PC-9 (cell line): ENCODE measurements at regions not wholly inside any gene's neighbourhood (a gene's known extent, or its start where the extent isn't known, plus 50 kb on each side); places are given as distances from the start of the nearest gene placed in this dataset.

ENCODE experiments used
- BruUV-seq: library from RNA; stranded (reverse); fragments of 400-500 nt; replicated peaks from 2 replicates; lab custom pipeline; 2021; lab: Mats Ljungman, UMichigan
- CTCF ChIA-PET: fragments of 300-600 bp; sonication (Branson Sonifier 250); formaldehyde crosslinking; loops from one replicate; lab custom pipeline; 2022; ENCODE audit warnings: antibody characterized with exemption; lab: Charles Lee
- POLR2A ChIA-PET: fragments of 300-600 bp; sonication (Branson Sonifier 250); formaldehyde crosslinking; loops from one replicate; lab custom pipeline; 2022; ENCODE audit warnings: antibody characterized with exemption; ENCODE audit not compliant: unreplicated experiment; lab: Charles Lee
- DNase-seq, 2 experiments: peaks; one replicate each; pipeline versions ENCODE4 v3.0.0 to v3.0.0-alpha.2; 2015 to 2022; ENCODE audit warnings: mixed read lengths in 1 of 2
- H2AFZ ChIP-seq: fragments of 200-600 bp; sonication (generic); 2 replicates; pipeline ENCODE4 v1.8.1; 2017; ENCODE audit warnings: antibody characterized with exemption
- H3F3A ChIP-seq: fragments of 200-600 bp; sonication (generic); 2 replicates; pipeline ENCODE4 v1.8.1; 2017; ENCODE audit warnings: antibody characterized with exemption, mild to moderate bottlenecking, low read depth; ENCODE audit not compliant: insufficient read depth
- H3K27ac ChIP-seq: fragments of 200-600 bp; sonication (generic); 2 replicates; pipeline ENCODE4 v1.6.1; 2016; ENCODE audit warnings: mixed run types
- H3K27me3 ChIP-seq: fragments of 200-600 bp; sonication (generic); 2 replicates; pipeline ENCODE4 v1.6.1; 2016; ENCODE audit warnings: low read depth, mixed run types; ENCODE audit not compliant: insufficient read depth
- H3K36me3 ChIP-seq: fragments of 200-600 bp; sonication (generic); 2 replicates; pipeline ENCODE4 v1.6.1; 2016; ENCODE audit warnings: low read depth, mixed run types
- H3K4me1 ChIP-seq: fragments of 200-600 bp; sonication (generic); replicated peaks from 2 replicates; pipeline ENCODE4 v1.6.1; 2016; ENCODE audit warnings: mixed run types; ENCODE audit not compliant: insufficient read depth
- H3K4me2 ChIP-seq: fragments of 200-600 bp; sonication (generic); 2 replicates; pipeline ENCODE4 v1.6.1; 2017; ENCODE audit warnings: mixed run types
- H3K4me3 ChIP-seq: fragments of 200-600 bp; sonication (generic); 2 replicates; pipeline ENCODE4 v1.6.1; 2016; ENCODE audit warnings: mixed run types
- H3K79me2 ChIP-seq: fragments of 200-600 bp; sonication (generic); 2 replicates; pipeline ENCODE4 v1.6.1; 2017; ENCODE audit warnings: low read depth, mixed run types
- H3K9me2 ChIP-seq: fragments of 200-600 bp; sonication (generic); 2 replicates; pipeline ENCODE4 v1.8.1; 2017; ENCODE audit warnings: mild to moderate bottlenecking; ENCODE audit not compliant: insufficient read depth
- H3K9me3 ChIP-seq: fragments of 200-600 bp; sonication (generic); 2 replicates; pipeline ENCODE4 v1.8.1; 2016; ENCODE audit warnings: low read depth; ENCODE audit not compliant: insufficient read depth
- H4K20me1 ChIP-seq: fragments of 200-600 bp; sonication (generic); 2 replicates; pipeline ENCODE4 v1.8.1; 2017; ENCODE audit not compliant: insufficient read depth
- CTCF ChIP-seq: fragments of 200-600 bp; sonication (generic); conservative IDR thresholded peaks from 2 replicates; pipeline ENCODE4 v1.6.1; 2017; ENCODE audit warnings: mixed run types, antibody characterized with exemption, mild to moderate bottlenecking, moderate library complexity
- EZH2 ChIP-seq: fragments of 200-600 bp; sonication (generic); IDR thresholded peaks from 2 replicates; pipeline ENCODE4 v1.8.0; 2017; ENCODE audit warnings: antibody characterized with exemption, low read depth
- intact Hi-C: fragments of 100-400 bp; cut with micrococcal nuclease; formaldehyde crosslinking; loops from one replicate; pipeline ENCODE4 v1.10.0; 2022; ENCODE audit not compliant: unreplicated experiment

DNA sequence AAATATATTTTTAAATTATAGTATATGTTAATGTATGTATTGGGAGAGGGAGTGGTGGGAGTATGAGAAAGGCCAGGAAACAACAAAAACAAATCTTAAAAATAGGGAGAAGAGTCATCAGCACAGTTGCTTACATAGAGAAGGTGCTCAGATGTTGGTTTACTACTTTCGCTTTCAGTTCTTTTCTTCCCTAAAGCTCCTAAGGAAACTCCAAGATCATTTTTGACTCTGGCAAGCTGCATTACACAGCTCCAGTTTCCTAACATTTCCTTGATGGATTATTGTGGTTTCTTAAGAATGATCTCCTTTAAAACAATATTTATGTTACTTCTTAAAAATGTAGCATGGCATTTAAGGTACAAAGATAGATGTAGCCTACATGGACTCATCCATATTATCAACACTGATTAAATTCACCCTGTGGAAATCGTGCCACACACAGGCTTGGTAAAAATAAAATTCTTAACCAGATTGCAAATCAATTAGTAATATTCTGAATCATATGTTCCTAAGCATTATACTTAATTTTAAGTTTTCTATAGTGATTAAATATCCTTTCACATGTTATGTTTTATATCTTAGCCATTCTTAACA lies 118.0 kb upstream of the MAN1A1 start:
- no peak overlapping the region for H3K4me3 ChIP-seq
- H2AFZ ChIP-seq = peak overlapping the region; percentile 71
- no peaks in the 10 kb centered on the region for H3K79me2 ChIP-seq
- H4K20me1 ChIP-seq = no peaks in the 10 kb centered on the region
- BruUV-seq = no TSS peak
- ChIA-PET CTCF (interaction anchor here (0.6 kb wide), 1 partner anchor 31 kb away, joined by 18 read pairs; no protein-coding TSS in a partner anchor), POLR2A (interaction anchor here (0.6 to 0.7 kb wide), 2 partner anchors 17 to 571 kb away, joined by 6 to 8 read pairs; no protein-coding TSS in a partner anchor)
- no peak overlapping the region for H3K27ac ChIP-seq
- H3K36me3 ChIP-seq = no peaks in the 10 kb centered on the region
- H3F3A ChIP-seq = no peaks in the 10 kb centered on the region
- H3K4me1 ChIP-seq = 0 out of 2 replicates have a peak, but pooled peaks cover 5% of the 10 kb centered on the region
- TF ChIP-seq CTCF (no peak), EZH2 (no peak)
- intact Hi-C loops = no loop called here
- peak overlapping the region; percentile 37 for H3K4me2 ChIP-seq
- H3K27me3 ChIP-seq = no peaks in the 10 kb centered on the region
- H3K9me2 ChIP-seq = no peaks in the 10 kb centered on the region; the same call in 1 of the 2 replicates
- no peak for DNase-seq
- H3K9me3 ChIP-seq = no peaks in the 10 kb centered on the region

DNA sequence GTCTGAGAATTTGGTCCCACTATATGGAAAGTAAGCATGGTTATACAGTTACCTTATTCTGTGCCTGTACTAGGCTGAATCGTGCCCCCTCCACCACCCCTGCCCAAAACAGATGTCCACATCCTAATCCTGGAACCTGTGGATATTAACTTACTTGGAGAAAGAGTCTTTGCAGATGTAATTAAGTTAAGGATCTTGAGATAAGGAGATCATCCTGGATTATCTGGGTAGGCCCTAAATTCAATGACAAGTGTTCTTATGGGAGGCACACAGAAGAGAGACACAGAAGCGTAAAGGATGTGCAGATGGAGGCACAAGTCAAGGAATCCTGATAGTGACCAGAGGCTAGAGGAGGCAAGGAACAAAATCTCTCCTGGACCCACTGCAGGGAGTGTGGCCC lies 116.7 kb upstream of the MAN1A1 start:
- no peak for TF ChIP-seq EZH2
- TF ChIP-seq CTCF = no peak
- Histone ChIP-seq H3K4me1 (0 out of 2 replicates have a peak, but pooled peaks cover 2% of the 10 kb centered on the region), H3K79me2 (no peaks in the 10 kb centered on the region), H3K4me3 (no peak overlapping the region), H3K9me2 (no peaks in the 10 kb centered on the region; the same call in 1 of the 2 replicates), H3K27ac (no peak overlapping the region), H3K27me3 (no peaks in the 10 kb centered on the region), H2AFZ (no peak overlapping the region; the same call in 1 of the 2 replicates), H3K36me3 (no peaks in the 10 kb centered on the region), H3K4me2 (no peak overlapping the region), H3K9me3 (no peaks in the 10 kb centered on the region), H4K20me1 (no peaks in the 10 kb centered on the region), H3F3A (no peaks in the 10 kb centered on the region)
- BruUV-seq = no TSS peak
- ChIA-PET POLR2A (no interaction called here), CTCF (no interaction called here)
- no peak for DNase-seq
- intact Hi-C loops = no loop called here

- no peaks in the 10 kb centered on the region for H3K27me3 ChIP-seq
- TF ChIP-seq EZH2 (no peak), CTCF (no peak)
- H3K4me1 ChIP-seq = no peaks in the 10 kb centered on the region
- H2AFZ ChIP-seq = no peak overlapping the region
- no peaks in the 10 kb centered on the region for H3K79me2 ChIP-seq
- H3F3A ChIP-seq = no peaks in the 10 kb centered on the region
- H3K4me3 ChIP-seq = no peak overlapping the region
- POLR2A ChIA-PET = no interaction called here
- no TSS peak for BruUV-seq
- intact Hi-C loops = no loop called here
- H3K9me3 ChIP-seq = no peaks in the 10 kb centered on the region
- no peaks in the 10 kb centered on the region for H3K36me3 ChIP-seq
- no peak overlapping the region for H3K4me2 ChIP-seq
- H3K27ac ChIP-seq = no peak overlapping the region
- no peak for DNase-seq
- no peaks in the 10 kb centered on the region; the same call in 1 of the 2 replicates for H3K9me2 ChIP-seq
- no peaks in the 10 kb centered on the region for H4K20me1 ChIP-seq
- CTCF ChIA-PET = no interaction called here
Observed at GRCh38 chr6:119463081-119463626, 113.6 kb upstream of the MAN1A1 start.
